Type B pancreatic cell (in vitro differentiated cells): ENCODE measurements at regions not wholly inside any gene's neighbourhood (a gene's known extent, or its start where the extent isn't known, plus 50 kb on each side); places are given as distances from the start of the nearest gene placed in this dataset.
"Not testable (repeated sequence)": the region's sequence is repeated elsewhere in the genome, so short reads cannot be mapped to it uniquely, and the experiment has no call there.

ENCODE experiments used
- DNase-seq: peaks from one replicate; pipeline ENCODE4 v3.0.0; 2021; ENCODE audit warnings: mixed read lengths; ENCODE audit not compliant: unreplicated experiment; ENCODE audit errors: extremely low spot score
- H3K27ac Mint-ChIP-seq: 2 replicates; pipeline ENCODE4 v1.8.0; 2021; ENCODE audit warnings: mild to moderate bottlenecking, mixed read lengths
- H3K27me3 Mint-ChIP-seq: 2 replicates; pipeline ENCODE4 v1.8.0; 2021; ENCODE audit warnings: mixed read lengths
- H3K36me3 Mint-ChIP-seq: 2 replicates; pipeline ENCODE4 v1.8.0; 2021; ENCODE audit warnings: mixed read lengths
- H3K4me1 Mint-ChIP-seq: one replicate; pipeline ENCODE4 v1.8.0; 2021; ENCODE audit warnings: mixed read lengths; ENCODE audit not compliant: unreplicated experiment
- H3K4me3 Mint-ChIP-seq: 2 replicates; pipeline ENCODE4 v1.8.0; 2021; ENCODE audit warnings: mild to moderate bottlenecking, mixed read lengths
- H3K9me3 Mint-ChIP-seq: 2 replicates; pipeline ENCODE4 v1.8.0; 2021; ENCODE audit warnings: mixed read lengths
- TF ChIP-seq, protein P1 (sequence below): fragments of 200-600 bp; sonication (generic); conservative IDR thresholded peaks from 2 replicates; pipeline ENCODE4 v1.5.0; 2021; ENCODE audit warnings: antibody characterized with exemption, mild to moderate bottlenecking

DNA sequence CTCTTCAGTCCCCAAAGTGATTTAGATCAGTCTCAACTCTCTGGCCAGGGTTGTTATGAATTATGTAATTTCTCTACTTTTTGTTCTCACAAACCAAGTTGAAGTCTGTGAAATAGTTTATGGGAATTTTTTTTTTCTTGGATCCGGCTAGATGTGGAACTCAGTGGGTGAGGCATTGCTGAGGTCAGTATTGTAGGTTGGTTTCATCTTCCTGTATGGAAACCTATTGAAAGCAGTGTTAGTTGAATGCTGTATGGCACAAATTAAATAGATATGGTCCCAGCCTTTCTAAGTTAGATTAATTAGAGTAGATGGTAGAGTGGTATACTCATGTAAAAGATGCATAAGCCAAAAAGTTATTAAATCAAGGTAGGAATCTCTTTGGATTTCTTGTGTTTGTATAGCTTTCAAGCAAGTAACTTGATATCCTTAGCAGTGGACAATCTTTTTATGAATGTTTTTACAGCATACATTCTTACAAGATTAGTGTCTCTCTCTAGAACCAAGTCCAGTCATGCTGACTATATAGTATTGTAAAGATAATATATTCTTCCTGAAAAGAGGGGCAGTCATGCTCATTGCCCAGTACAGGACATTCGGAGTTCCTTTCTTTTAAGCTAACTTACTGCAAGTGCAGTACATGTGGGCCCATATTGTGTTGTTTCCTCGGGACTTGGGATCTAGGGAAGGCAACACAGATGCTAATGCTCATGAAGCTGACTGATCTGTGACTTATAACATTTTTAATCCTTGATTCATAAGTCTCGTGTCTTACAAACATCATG lies 2541.1 kb downstream of the PCDH9 start:
- no peaks in the 10 kb centered on the region for H3K27me3 Mint-ChIP-seq
- H3K9me3 Mint-ChIP-seq = no peaks in the 10 kb centered on the region
- DNase-seq = no peak
- H3K4me3 Mint-ChIP-seq = no peak overlapping the region
- no peak overlapping the region for H3K27ac Mint-ChIP-seq
- no peaks in the 10 kb centered on the region for H3K36me3 Mint-ChIP-seq
- H3K4me1 Mint-ChIP-seq = peaks cover 5% of the 10 kb centered on the region
- TF ChIP-seq, protein P1, sequence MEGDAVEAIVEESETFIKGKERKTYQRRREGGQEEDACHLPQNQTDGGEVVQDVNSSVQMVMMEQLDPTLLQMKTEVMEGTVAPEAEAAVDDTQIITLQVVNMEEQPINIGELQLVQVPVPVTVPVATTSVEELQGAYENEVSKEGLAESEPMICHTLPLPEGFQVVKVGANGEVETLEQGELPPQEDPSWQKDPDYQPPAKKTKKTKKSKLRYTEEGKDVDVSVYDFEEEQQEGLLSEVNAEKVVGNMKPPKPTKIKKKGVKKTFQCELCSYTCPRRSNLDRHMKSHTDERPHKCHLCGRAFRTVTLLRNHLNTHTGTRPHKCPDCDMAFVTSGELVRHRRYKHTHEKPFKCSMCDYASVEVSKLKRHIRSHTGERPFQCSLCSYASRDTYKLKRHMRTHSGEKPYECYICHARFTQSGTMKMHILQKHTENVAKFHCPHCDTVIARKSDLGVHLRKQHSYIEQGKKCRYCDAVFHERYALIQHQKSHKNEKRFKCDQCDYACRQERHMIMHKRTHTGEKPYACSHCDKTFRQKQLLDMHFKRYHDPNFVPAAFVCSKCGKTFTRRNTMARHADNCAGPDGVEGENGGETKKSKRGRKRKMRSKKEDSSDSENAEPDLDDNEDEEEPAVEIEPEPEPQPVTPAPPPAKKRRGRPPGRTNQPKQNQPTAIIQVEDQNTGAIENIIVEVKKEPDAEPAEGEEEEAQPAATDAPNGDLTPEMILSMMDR = no peak

DNA sequence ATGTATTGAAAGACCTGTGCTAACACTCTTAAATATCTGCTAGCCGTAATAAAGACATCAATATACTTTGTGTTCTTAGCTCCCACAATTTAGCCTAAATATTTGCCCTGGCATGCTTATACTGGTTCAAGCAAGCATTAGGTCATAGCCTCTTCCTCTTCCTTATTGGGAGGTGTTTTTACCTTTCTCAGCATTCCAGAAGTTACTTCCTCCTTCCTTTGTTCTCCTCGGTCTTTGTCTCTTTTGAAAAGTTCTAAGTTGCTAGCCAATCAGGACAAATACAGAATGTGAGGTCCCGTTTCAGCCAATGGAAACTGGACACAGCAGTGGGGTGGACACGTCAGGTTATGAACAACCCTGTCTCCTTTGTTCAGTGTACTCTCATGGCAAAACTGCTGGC lies 2543.6 kb downstream of the PCDH9 start:
- H3K4me3 Mint-ChIP-seq, DNase-seq, H3K36me3 Mint-ChIP-seq, H3K9me3 Mint-ChIP-seq, H3K4me1 Mint-ChIP-seq, H3K27ac Mint-ChIP-seq, H3K27me3 Mint-ChIP-seq: not testable (repeated sequence)

DNA sequence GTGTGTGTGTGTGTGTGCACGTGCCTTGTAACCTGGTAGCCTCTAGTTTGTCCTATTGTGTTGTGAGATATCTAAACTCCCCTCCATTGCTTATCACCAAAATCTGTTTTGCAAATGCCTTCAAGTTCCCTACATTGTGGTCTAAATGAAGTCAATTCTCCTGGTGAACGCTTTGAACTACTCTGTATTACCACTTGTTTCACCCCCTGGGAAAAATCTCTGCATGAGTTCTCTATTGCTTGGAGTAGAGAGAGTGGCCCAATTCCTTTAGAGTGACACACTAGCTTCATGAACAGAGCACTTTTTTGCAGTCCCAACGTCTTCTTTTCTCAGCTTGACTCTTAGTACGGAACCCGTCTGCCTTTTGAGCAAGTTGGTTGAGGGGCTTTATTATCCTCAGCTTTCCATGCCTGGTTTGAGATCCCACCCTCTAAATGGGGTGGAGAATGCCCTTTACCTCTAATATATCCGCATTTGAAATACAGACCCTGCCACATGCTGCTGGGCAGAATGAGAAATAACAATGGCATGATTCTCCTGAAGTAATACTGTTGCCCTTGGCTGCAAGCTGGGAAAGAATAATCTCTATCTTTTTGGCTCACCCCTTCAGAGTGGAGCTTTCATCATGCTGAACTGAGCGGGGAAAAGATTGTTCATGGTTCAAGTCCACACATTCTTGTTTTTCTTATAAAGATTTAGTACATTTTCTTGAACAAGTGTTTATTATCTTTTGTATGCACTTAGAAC lies 2545.3 kb downstream of the PCDH9 start:
- no peaks in the 10 kb centered on the region for H3K9me3 Mint-ChIP-seq

DNA sequence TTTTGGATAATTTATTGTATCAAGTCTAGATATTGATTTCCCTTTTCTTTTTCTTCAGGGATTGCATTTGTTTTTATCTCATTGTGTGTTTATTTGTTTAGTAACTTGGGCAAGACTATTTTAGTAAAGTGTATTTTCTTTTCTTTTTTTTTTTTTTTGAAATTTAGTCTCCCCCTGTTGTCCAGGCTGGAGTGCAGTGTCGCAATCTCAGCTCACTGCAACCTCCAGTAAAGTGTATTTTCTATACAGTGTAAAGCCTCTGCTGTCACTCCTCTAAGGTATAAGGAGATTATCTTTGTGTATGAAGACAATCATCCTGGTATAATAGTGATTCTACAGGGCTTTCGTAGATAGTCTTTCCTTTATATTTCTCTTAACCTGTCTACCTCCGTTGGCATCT lies 2546.0 kb downstream of the PCDH9 start:
- TF ChIP-seq, protein P1 = no peak
- Mint-ChIP-seq H3K4me3 (no peak overlapping the region), H3K27me3 (no peaks in the 10 kb centered on the region), H3K9me3 (no peaks in the 10 kb centered on the region), H3K4me1 (peaks cover 5% of the 10 kb centered on the region), H3K27ac (no peak overlapping the region), H3K36me3 (no peaks in the 10 kb centered on the region)
- DNase-seq = no peak

More for the DNA sequence above, 2545.3 kb downstream of the PCDH9 start:
- no peak for DNase-seq
- no peak overlapping the region for H3K4me3 Mint-ChIP-seq
- H3K4me1 Mint-ChIP-seq = peaks cover 5% of the 10 kb centered on the region
- no peak overlapping the region for H3K27ac Mint-ChIP-seq
- TF ChIP-seq, protein P1 = no peak
- no peaks in the 10 kb centered on the region for H3K36me3 Mint-ChIP-seq
- H3K27me3 Mint-ChIP-seq = no peaks in the 10 kb centered on the region

DNA sequence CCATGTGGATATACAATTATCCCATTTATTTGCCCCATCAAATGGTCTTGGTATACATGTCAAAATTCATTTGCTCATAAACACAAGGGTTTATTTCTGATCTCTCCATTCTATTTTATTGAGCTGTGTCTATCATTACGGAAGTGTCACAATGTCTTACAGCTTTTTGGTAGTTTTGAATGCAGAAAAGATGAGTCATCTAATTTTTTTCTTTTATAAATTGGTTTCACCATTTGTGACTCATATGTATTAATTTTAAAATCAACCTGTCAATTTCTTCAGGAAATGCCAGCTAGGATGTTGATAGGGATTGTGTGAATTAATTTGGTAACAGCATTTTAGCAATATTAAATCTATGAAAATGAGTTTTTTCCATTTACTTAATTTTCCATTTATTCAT lies 2549.4 kb downstream of the PCDH9 start:
- Mint-ChIP-seq H3K36me3 (no peaks in the 10 kb centered on the region), H3K27ac (no peak overlapping the region), H3K4me1 (no peaks in the 10 kb centered on the region), H3K4me3 (no peak overlapping the region), H3K9me3 (no peaks in the 10 kb centered on the region), H3K27me3 (no peaks in the 10 kb centered on the region)
- TF ChIP-seq, protein P1 = no peak
- no peak for DNase-seq

DNA sequence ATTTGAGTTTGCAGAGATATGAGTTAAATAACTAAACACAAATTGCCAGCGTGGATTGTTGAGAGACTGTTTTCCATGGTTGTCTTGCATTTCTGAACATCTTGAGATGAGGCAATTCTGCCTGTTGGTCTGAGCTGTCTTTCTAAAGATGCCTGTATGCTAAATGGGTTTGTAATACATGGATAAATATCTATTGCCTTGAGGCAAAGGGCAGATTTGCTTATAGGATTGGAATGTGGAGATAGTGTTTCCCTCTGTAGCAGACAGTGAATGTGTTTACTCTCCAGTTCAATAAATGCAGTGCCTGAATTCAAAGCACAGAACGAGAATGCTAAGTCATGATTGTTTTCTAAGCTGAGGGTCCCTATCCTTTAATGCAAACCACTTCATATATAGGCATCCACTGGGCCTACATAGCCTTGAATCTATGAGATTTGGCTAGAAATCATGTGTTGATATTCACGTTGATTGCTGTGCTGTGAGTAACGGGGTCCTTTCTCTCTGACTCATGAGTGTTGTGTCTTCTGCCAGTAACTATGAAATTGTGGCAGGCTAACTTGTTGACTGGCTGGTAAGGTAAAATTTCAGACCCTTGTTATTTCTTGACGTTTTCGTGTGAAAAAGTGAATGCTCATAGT lies 2554.8 kb downstream of the PCDH9 start:
- DNase-seq = no peak
- Mint-ChIP-seq H3K27me3 (no peaks in the 10 kb centered on the region), H3K9me3 (no peaks in the 10 kb centered on the region), H3K4me3 (no peak overlapping the region), H3K36me3 (no peaks in the 10 kb centered on the region), H3K4me1 (no peaks in the 10 kb centered on the region), H3K27ac (peak overlapping the region; percentile 25)
- TF ChIP-seq, protein P1 = no peak
